Endothelial cell of umbilical vein (primary cell): ENCODE measurements at regions not wholly inside any gene's neighbourhood (a gene's known extent, or its start where the extent isn't known, plus 50 kb on each side); places are given as distances from the start of the nearest gene placed in this dataset.

ENCODE experiments used
- BruUV-seq: library from RNA; stranded (reverse); fragments of 400-500 nt; replicated peaks from 2 replicates; lab custom pipeline; 2021; lab: Mats Ljungman, UMichigan
- CTCF ChIA-PET: fragments of 300-600, 350-600 bp; sonication (Branson Sonifier 250); formaldehyde crosslinking; loops from one replicate; lab custom pipeline; 2021; ENCODE audit warnings: antibody characterized with exemption, inconsistent platforms; lab: Charles Lee
- POLR2A ChIA-PET: fragments of 300-600, 350-600 bp; sonication (Branson Sonifier 250); formaldehyde crosslinking; loops from one replicate; lab custom pipeline; 2021; ENCODE audit warnings: antibody characterized with exemption, inconsistent platforms; lab: Charles Lee
- DNase-seq: peaks from one replicate; pipeline ENCODE4 v3.0.0-alpha.2; 2011; ENCODE audit warnings: low read depth, low spot score
- FAIRE-seq: peaks from 2 replicates; lab custom pipeline; 2011; peaks lifted over from hg19 to GRCh38; lab: Jason Lieb, UNC
- H2AFZ ChIP-seq: 2 replicates; pipeline ENCODE4 v1.6.0; 2012; ENCODE audit warnings: low read depth, low read length, control low read depth, inconsistent platforms
- H3K27ac ChIP-seq: 2 replicates; pipeline ENCODE4 v1.5.1; 2011; ENCODE audit warnings: low read depth, mild to moderate bottlenecking, control low read depth, low read length, moderate library complexity; ENCODE audit not compliant: insufficient read depth
- H3K27me3 ChIP-seq, 2 experiments: 2 replicates each; pipeline versions ENCODE4 v1.6.0 to v1.6.1; 2011; ENCODE audit warnings: low read length in 2 of 2, mixed read lengths in 1 of 2; ENCODE audit not compliant: control insufficient read depth in 2 of 2, insufficient read depth in 2 of 2
- H3K36me3 ChIP-seq, 2 experiments: 2 replicates in 1 of 2; 3 replicates in 1 of 2; pipeline ENCODE4 v1.5.1; 2011; ENCODE audit warnings: low read length in 2 of 2, mild to moderate bottlenecking in 1 of 2, moderate library complexity in 1 of 2; ENCODE audit not compliant: control insufficient read depth in 2 of 2, insufficient read depth in 2 of 2; ENCODE audit errors: extremely low read depth in 1 of 2
- H3K4me1 ChIP-seq: 3 replicates; pipeline ENCODE4 v1.5.1; 2011; ENCODE audit warnings: mild to moderate bottlenecking, low read length; ENCODE audit not compliant: control insufficient read depth, insufficient read depth; ENCODE audit errors: extremely low read depth
- H3K4me2 ChIP-seq: 2 replicates; pipeline ENCODE4 v1.6.1; 2011; ENCODE audit warnings: low read length, control low read depth, mixed read lengths; ENCODE audit not compliant: insufficient read depth
- H3K4me3 ChIP-seq, 3 experiments: fragments of 200-600 bp in 1 of 3; sonication (generic), shearing (Covaris generic) in 1 of 3; replicated peaks in 1 of 3; 2 replicates each; pipeline ENCODE4 v1.5.1; 2011 to 2016; ENCODE audit warnings: control low read depth in 3 of 3, low read length in 3 of 3, mild to moderate bottlenecking in 2 of 3, inconsistent platforms in 1 of 3, low read depth in 1 of 3, moderate library complexity in 1 of 3; ENCODE audit not compliant: insufficient read depth in 1 of 3
- H3K79me2 ChIP-seq: 2 replicates; pipeline ENCODE4 v1.6.0; 2012; ENCODE audit warnings: low read length, inconsistent platforms; ENCODE audit not compliant: control insufficient read depth, insufficient read depth
- H3K9ac ChIP-seq: replicated peaks from 2 replicates; pipeline ENCODE3; 2011; ENCODE audit warnings: low read length, control low read depth; ENCODE audit not compliant: insufficient read depth; ENCODE audit errors: extremely low read depth
- H3K9me1 ChIP-seq: replicated peaks from 3 replicates; pipeline ENCODE4 v1.6.0; 2011; ENCODE audit warnings: mild to moderate bottlenecking, low read length; ENCODE audit not compliant: control insufficient read depth, insufficient read depth; ENCODE audit errors: extremely low read depth
- H3K9me3 ChIP-seq: replicated peaks from 2 replicates; pipeline ENCODE4 v1.5.1; 2012; ENCODE audit warnings: low read length, inconsistent platforms; ENCODE audit not compliant: control insufficient read depth, insufficient read depth
- H4K20me1 ChIP-seq: replicated peaks from 2 replicates; pipeline ENCODE3; 2011; ENCODE audit warnings: mild to moderate bottlenecking, low read length; ENCODE audit not compliant: control insufficient read depth, insufficient read depth; ENCODE audit errors: extremely low read depth
- EZH2 ChIP-seq: IDR thresholded peaks from 2 replicates; pipeline ENCODE4 v1.6.1; 2012; ENCODE audit warnings: borderline replicate concordance, low read depth, mild to moderate bottlenecking, moderate library complexity, low read length, inconsistent platforms; ENCODE audit not compliant: severe bottlenecking
- FOS ChIP-seq: IDR thresholded peaks from 2 replicates; pipeline ENCODE4 v1.6.1; 2011; ENCODE audit warnings: mild to moderate bottlenecking, low read length, moderate library complexity, borderline replicate concordance; ENCODE audit not compliant: insufficient read depth
- GATA2 ChIP-seq: IDR thresholded peaks from 2 replicates; pipeline ENCODE4 v1.7.0; 2011; ENCODE audit warnings: low read depth, mild to moderate bottlenecking, moderate library complexity, mixed read lengths, low read length; ENCODE audit not compliant: insufficient read length, insufficient read depth
- JUN ChIP-seq: IDR thresholded peaks from 2 replicates; pipeline ENCODE4 v1.6.1; 2011; ENCODE audit warnings: borderline replicate concordance, low read depth; ENCODE audit not compliant: insufficient read length, insufficient read depth
- MYC ChIP-seq: IDR thresholded peaks from one replicate; pipeline ENCODE4 v1.6.1; 2011; ENCODE audit warnings: mild to moderate bottlenecking, low read depth, low read length
- POLR2A ChIP-seq: IDR thresholded peaks from 2 replicates; pipeline ENCODE4 v1.6.1; 2012; ENCODE audit warnings: low read depth, mild to moderate bottlenecking, control low read depth, low read length
- POLR2AphosphoS5 ChIP-seq: IDR thresholded peaks from 2 replicates; pipeline ENCODE4 v1.6.1; 2012; ENCODE audit warnings: low read depth, mild to moderate bottlenecking, control low read depth, low read length, moderate library complexity; ENCODE audit not compliant: insufficient read depth
- dilution Hi-C: fragments of 300-500 bp; cut with MboI; formaldehyde crosslinking; loops from one replicate; pipeline ENCODE4 v1.15.0; 2019; ENCODE audit warnings: low sequenced_read_pairs; ENCODE audit not compliant: extremely low pct_ligation_motif_present
- intact Hi-C: fragments of 100-400 bp; cut with micrococcal nuclease; formaldehyde crosslinking; loops from one replicate; pipeline ENCODE4 v1.10.0; 2022
- TF ChIP-seq, protein P1 (sequence below): IDR thresholded peaks from 2 replicates; pipeline ENCODE4 v1.6.1; 2011; ENCODE audit not compliant: insufficient read depth, insufficient read length
- TF ChIP-seq, protein P2 (sequence below), 2 donors: IDR thresholded peaks; 1 replicate in 1 of 2; 2 replicates in 1 of 2; pipeline ENCODE4 v1.5.1; 2011; ENCODE audit warnings: low read length in 2 of 2, mild to moderate bottlenecking in 2 of 2, moderate library complexity in 2 of 2, control low read depth in 1 of 2, inconsistent platforms in 1 of 2, low read depth in 1 of 2; ENCODE audit not compliant: insufficient read depth in 1 of 2; ENCODE audit errors: extremely low read depth in 1 of 2

DNA sequence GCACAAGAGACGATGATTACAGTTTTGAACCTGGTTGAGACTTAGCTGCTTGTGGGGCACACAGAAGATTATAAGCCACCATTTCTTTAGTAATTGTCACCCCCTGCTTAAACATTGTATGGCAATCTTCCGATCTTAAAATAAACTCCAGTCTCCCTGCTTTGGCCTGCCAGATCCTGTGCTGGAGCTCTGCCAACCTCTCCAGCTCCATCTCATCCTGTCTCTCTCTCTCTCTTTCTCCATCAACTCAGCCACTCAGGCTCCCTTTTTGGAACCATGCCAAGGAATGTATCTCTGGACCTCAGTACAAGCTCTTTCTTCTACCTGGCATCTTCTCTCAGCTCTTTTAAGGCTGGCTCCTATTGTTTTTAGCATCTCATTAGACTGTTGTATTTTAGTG is 1053.2 kb downstream of the REEP3 start:
- Histone ChIP-seq H2AFZ (no peak overlapping the region), H3K27me3 (no peaks in the 10 kb centered on the region), H3K9ac (no peak overlapping the region), H3K27ac (no peak overlapping the region), H3K36me3 (no peaks in the 10 kb centered on the region), H3K4me2 (no peak overlapping the region), H3K79me2 (no peaks in the 10 kb centered on the region), H3K4me3 (no peak overlapping the region), H3K9me3 (no peaks in the 10 kb centered on the region), H3K9me1 (no peaks in the 10 kb centered on the region), H4K20me1 (no peaks in the 10 kb centered on the region), H3K4me1 (no peaks in the 10 kb centered on the region)
- no peak for DNase-seq
- FAIRE-seq: no peak
- POLR2A ChIA-PET: no interaction called here
- CTCF ChIA-PET: no interaction called here
- intact Hi-C loops (no loop called here), dilution Hi-C loops (no loop called here)
- TF ChIP-seq MYC: no peak
- TF ChIP-seq, protein P1, sequence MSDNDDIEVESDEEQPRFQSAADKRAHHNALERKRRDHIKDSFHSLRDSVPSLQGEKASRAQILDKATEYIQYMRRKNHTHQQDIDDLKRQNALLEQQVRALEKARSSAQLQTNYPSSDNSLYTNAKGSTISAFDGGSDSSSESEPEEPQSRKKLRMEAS: no peak
- TF ChIP-seq, protein P2, sequence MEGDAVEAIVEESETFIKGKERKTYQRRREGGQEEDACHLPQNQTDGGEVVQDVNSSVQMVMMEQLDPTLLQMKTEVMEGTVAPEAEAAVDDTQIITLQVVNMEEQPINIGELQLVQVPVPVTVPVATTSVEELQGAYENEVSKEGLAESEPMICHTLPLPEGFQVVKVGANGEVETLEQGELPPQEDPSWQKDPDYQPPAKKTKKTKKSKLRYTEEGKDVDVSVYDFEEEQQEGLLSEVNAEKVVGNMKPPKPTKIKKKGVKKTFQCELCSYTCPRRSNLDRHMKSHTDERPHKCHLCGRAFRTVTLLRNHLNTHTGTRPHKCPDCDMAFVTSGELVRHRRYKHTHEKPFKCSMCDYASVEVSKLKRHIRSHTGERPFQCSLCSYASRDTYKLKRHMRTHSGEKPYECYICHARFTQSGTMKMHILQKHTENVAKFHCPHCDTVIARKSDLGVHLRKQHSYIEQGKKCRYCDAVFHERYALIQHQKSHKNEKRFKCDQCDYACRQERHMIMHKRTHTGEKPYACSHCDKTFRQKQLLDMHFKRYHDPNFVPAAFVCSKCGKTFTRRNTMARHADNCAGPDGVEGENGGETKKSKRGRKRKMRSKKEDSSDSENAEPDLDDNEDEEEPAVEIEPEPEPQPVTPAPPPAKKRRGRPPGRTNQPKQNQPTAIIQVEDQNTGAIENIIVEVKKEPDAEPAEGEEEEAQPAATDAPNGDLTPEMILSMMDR (IDR thresholded peaks at IDR 0.05; ENCODE audit: extremely low read depth in 1 of 2, insufficient read depth in 1 of 2, low read depth in 1 of 2, low read length in 2 of 2): no peak
- no peak for TF ChIP-seq JUN
- no peak for TF ChIP-seq POLR2AphosphoS5
- TF ChIP-seq GATA2: no peak
- no peak for TF ChIP-seq POLR2A
- no peak for TF ChIP-seq EZH2
- TF ChIP-seq FOS: no peak
- BruUV-seq: no TSS peak
